Panc1 (cell line): ENCODE measurements at regions not wholly inside any gene's neighbourhood (a gene's known extent, or its start where the extent isn't known, plus 50 kb on each side); places are given as distances from the start of the nearest gene placed in this dataset.
"Not testable (repeated sequence)": the region's sequence is repeated elsewhere in the genome, so short reads cannot be mapped to it uniquely, and the experiment has no call there.

Experiments
- ATAC-seq: fragments of 200-7000 bp; cut with Tn5 transposase; 2 replicates; pipeline ENCODE4 v1.9.1; 2020; ENCODE audit warnings: mild to moderate bottlenecking, moderate library complexity
- BruUV-seq: library from RNA; stranded (reverse); fragments of 400-500 nt; replicated peaks from 2 replicates; lab custom pipeline; 2021; lab: Mats Ljungman, UMichigan
- CTCF ChIA-PET: fragments of 300-600 bp; sonication (Branson Sonifier 250); formaldehyde crosslinking; loops from one replicate; lab custom pipeline; 2022; ENCODE audit warnings: antibody characterized with exemption; lab: Charles Lee
- POLR2A ChIA-PET: fragments of 300-600 bp; sonication (Branson Sonifier 250); formaldehyde crosslinking; loops from one replicate; lab custom pipeline; 2022; ENCODE audit warnings: antibody characterized with exemption; lab: Charles Lee
- DNase-seq: peaks from one replicate; pipeline ENCODE4 v3.0.0-alpha.2; 2010; ENCODE audit warnings: low read depth, low spot score
- H3K27ac ChIP-seq: 2 replicates; pipeline ENCODE4 v1.5.1; 2011; ENCODE audit warnings: mild to moderate bottlenecking, low read length, inconsistent platforms
- H3K27me3 ChIP-seq: fragments of 200-500 bp; sonication (Bioruptor generic); 2 replicates; pipeline ENCODE4 v1.6.0; 2014; ENCODE audit warnings: low read length, inconsistent platforms; ENCODE audit not compliant: control insufficient read depth, insufficient read depth
- H3K36me3 ChIP-seq: fragments of 200-500 bp; sonication (Bioruptor generic); 2 replicates; pipeline ENCODE4 v1.5.1; 2014; ENCODE audit warnings: inconsistent platforms, mild to moderate bottlenecking, low read length, moderate library complexity; ENCODE audit not compliant: control insufficient read depth, insufficient read depth
- H3K4me1 ChIP-seq: 2 replicates; pipeline ENCODE4 v1.5.1; 2011; ENCODE audit warnings: inconsistent platforms, mild to moderate bottlenecking, low read length, moderate library complexity; ENCODE audit not compliant: control insufficient read depth, insufficient read depth
- H3K4me3 ChIP-seq, 2 experiments: 2 replicates each; pipeline ENCODE4 v1.5.1; 2011 to 2012; ENCODE audit warnings: low read depth in 2 of 2, low read length in 2 of 2, mild to moderate bottlenecking in 2 of 2, inconsistent platforms in 1 of 2, moderate library complexity in 1 of 2
- H3K9me3 ChIP-seq: fragments of 200-500 bp; sonication (Bioruptor generic); 2 replicates; pipeline ENCODE4 v1.5.1; 2014; ENCODE audit warnings: low read depth, mild to moderate bottlenecking, inconsistent platforms, low read length, moderate library complexity; ENCODE audit not compliant: control insufficient read depth, insufficient read depth
- POLR2AphosphoS5 ChIP-seq: IDR thresholded peaks from 2 replicates; pipeline ENCODE4 v1.6.1; 2012; ENCODE audit warnings: mild to moderate bottlenecking, low read depth, low read length, moderate library complexity
- SIN3A ChIP-seq: IDR thresholded peaks from 2 replicates; pipeline ENCODE4 v1.6.1; 2012; ENCODE audit warnings: low read depth, mild to moderate bottlenecking, low read length, moderate library complexity, borderline replicate concordance; ENCODE audit not compliant: insufficient read depth
- TCF7L2 ChIP-seq: IDR thresholded peaks from 2 replicates; pipeline ENCODE4 v1.6.1; 2011; ENCODE audit warnings: mild to moderate bottlenecking, low read depth, low read length, inconsistent platforms
- in situ Hi-C: cut with HindIII; loops from 2 replicates; pipeline ENCODE4 v1.10.0; 2016; ENCODE audit warnings: low sequenced_read_pairs, low pct_unique_long_range_greater_than_20kb
- intact Hi-C: fragments of 100-400 bp; cut with micrococcal nuclease; formaldehyde crosslinking; loops from one replicate; pipeline ENCODE4 v1.10.0; 2022; ENCODE audit not compliant: unreplicated experiment
- TF ChIP-seq, protein P1 (sequence below): fragments of 450-650 bp; IDR thresholded peaks from 2 replicates; pipeline ENCODE4 v1.5.1; 2017; ENCODE audit warnings: mild to moderate bottlenecking
- TF ChIP-seq, protein P2 (sequence below), 2 experiments: IDR thresholded peaks; 2 replicates each; pipeline ENCODE4 v1.6.1; 2011 to 2012; ENCODE audit warnings: low read depth in 2 of 2, control low read depth in 1 of 2, low read length in 1 of 2, mild to moderate bottlenecking in 1 of 2, moderate library complexity in 1 of 2; ENCODE audit not compliant: insufficient read depth in 1 of 2

DNA sequence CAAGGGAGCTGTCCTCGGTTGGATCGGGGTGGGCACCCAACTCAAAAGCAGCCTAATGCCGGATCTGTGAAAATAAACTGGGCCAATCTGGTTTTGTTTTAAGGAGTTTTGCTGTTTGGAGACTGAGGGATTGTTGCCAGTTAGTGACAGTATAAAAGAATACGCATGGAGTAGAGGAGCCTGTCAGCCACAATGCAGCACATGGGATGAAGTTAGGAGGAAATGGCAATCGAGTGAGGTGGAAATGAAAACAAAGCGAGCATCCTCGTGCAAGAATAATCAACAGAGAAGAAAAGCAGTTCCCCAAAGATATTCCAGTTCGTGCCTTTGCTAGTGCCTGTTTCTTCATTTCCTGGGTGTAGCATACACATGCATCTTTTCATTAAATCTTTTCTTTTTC lies 108.4 kb upstream of the RORA start:
- POLR2A ChIA-PET: no interaction called here
- no TSS peak for BruUV-seq
- Histone ChIP-seq H3K9me3 (no peaks in the 10 kb centered on the region), H3K27ac (no peak overlapping the region), H3K36me3 (no peaks in the 10 kb centered on the region), H3K27me3 (no peaks in the 10 kb centered on the region), H3K4me1 (no peaks in the 10 kb centered on the region), H3K4me3 (no peak overlapping the region)
- intact Hi-C loops: no loop called here
- in situ Hi-C loops: no loop called here
- TF ChIP-seq SIN3A (no peak), TCF7L2 (no peak), POLR2AphosphoS5 (no peak)
- TF ChIP-seq, protein P1, sequence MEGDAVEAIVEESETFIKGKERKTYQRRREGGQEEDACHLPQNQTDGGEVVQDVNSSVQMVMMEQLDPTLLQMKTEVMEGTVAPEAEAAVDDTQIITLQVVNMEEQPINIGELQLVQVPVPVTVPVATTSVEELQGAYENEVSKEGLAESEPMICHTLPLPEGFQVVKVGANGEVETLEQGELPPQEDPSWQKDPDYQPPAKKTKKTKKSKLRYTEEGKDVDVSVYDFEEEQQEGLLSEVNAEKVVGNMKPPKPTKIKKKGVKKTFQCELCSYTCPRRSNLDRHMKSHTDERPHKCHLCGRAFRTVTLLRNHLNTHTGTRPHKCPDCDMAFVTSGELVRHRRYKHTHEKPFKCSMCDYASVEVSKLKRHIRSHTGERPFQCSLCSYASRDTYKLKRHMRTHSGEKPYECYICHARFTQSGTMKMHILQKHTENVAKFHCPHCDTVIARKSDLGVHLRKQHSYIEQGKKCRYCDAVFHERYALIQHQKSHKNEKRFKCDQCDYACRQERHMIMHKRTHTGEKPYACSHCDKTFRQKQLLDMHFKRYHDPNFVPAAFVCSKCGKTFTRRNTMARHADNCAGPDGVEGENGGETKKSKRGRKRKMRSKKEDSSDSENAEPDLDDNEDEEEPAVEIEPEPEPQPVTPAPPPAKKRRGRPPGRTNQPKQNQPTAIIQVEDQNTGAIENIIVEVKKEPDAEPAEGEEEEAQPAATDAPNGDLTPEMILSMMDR: no peak
- TF ChIP-seq, protein P2, sequence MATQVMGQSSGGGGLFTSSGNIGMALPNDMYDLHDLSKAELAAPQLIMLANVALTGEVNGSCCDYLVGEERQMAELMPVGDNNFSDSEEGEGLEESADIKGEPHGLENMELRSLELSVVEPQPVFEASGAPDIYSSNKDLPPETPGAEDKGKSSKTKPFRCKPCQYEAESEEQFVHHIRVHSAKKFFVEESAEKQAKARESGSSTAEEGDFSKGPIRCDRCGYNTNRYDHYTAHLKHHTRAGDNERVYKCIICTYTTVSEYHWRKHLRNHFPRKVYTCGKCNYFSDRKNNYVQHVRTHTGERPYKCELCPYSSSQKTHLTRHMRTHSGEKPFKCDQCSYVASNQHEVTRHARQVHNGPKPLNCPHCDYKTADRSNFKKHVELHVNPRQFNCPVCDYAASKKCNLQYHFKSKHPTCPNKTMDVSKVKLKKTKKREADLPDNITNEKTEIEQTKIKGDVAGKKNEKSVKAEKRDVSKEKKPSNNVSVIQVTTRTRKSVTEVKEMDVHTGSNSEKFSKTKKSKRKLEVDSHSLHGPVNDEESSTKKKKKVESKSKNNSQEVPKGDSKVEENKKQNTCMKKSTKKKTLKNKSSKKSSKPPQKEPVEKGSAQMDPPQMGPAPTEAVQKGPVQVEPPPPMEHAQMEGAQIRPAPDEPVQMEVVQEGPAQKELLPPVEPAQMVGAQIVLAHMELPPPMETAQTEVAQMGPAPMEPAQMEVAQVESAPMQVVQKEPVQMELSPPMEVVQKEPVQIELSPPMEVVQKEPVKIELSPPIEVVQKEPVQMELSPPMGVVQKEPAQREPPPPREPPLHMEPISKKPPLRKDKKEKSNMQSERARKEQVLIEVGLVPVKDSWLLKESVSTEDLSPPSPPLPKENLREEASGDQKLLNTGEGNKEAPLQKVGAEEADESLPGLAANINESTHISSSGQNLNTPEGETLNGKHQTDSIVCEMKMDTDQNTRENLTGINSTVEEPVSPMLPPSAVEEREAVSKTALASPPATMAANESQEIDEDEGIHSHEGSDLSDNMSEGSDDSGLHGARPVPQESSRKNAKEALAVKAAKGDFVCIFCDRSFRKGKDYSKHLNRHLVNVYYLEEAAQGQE (IDR thresholded peaks at IDR 0.05; ENCODE audit: insufficient read depth in 1 of 2, low read depth in 2 of 2, low read length in 1 of 2): no peak
- DNase-seq (no peak), ATAC-seq (no peak)
- CTCF ChIA-PET: no interaction called here

DNA sequence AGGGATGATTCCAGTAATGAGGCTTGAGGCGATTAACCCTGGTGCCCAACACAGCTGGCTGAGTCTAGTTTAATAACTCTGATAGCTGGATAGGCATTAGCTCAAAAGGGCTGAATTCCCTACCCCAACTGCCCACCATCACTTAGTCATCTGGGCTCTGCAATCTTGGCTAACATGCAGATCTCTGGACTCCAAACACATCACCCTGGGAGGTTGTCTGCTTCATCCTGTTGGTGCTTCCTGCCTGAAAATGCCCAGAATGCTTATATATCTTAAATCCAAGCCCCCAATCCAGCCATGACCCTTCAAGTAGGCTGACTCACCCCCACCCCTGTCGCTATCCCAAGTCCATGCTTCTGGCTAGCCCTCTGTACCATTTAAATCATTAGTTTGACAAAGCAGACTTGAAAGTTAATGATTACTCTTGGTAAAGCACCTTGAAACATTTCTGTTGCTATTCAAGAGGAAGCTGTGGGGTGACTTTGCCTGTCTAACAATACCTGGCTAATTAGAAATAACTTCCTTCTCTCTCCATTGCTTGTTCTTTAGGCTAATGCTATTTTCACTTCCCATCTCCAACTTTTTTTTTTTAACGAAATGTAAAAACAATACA lies 107.0 kb upstream of the RORA start:
- CTCF ChIA-PET: no interaction called here
- Histone ChIP-seq H3K9me3 (no peaks in the 10 kb centered on the region), H3K4me1 (no peaks in the 10 kb centered on the region), H3K36me3 (no peaks in the 10 kb centered on the region), H3K4me3 (no peak overlapping the region), H3K27ac (no peak overlapping the region), H3K27me3 (no peaks in the 10 kb centered on the region)
- TF ChIP-seq SIN3A (no peak), TCF7L2 (no peak), POLR2AphosphoS5 (no peak)
- TF ChIP-seq, protein P1: no peak
- TF ChIP-seq, protein P2 (IDR thresholded peaks at IDR 0.05; ENCODE audit: insufficient read depth in 1 of 2, low read depth in 2 of 2, low read length in 1 of 2): no peak
- in situ Hi-C loops (no loop called here), intact Hi-C loops (no loop called here)
- ATAC-seq (no peak), DNase-seq (no peak)
- no TSS peak for BruUV-seq
- POLR2A ChIA-PET: no interaction called here

DNA sequence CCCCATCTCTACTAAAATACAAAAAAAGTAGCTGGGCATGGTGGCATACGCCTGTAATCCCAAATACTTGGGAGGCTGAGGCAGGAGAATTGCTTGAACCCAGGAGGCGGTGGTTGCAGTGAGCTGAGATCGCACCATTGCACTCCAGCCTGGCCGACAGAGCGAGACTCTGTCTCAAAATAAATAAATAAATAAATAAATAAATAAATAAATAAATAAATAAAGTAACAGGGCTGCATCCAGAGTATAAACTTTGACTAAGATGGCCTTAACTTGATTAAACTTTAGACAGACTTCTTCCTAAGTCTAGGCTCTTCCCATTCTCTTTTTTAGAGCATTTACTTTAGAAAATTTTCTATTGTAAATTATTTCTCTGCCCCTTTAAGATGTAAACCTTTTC lies 105.6 kb upstream of the RORA start:
- POLR2A ChIA-PET: not testable (repeated sequence)

More for the DNA sequence above, 105.6 kb upstream of the RORA start:
- BruUV-seq, H3K27ac ChIP-seq, H3K4me3 ChIP-seq, H3K27me3 ChIP-seq, ATAC-seq, H3K9me3 ChIP-seq, H3K4me1 ChIP-seq, DNase-seq, H3K36me3 ChIP-seq, CTCF ChIA-PET, intact Hi-C loops, in situ Hi-C loops: not testable (repeated sequence)
